ENCODE measurements at regions not wholly inside any gene's neighbourhood (a gene's known extent, or its start where the extent isn't known, plus 50 kb on each side); places are given as distances from the start of the nearest gene placed in this dataset.

- Histone ChIP-seq H2BK20ac (ENCODE audit: low read depth, low read length) (no peak overlapping the region), H2BK15ac (ENCODE audit: low read depth, low read length) (no peak overlapping the region), H3K9me3 (ENCODE audit: control insufficient read depth, insufficient read depth, low read length) (no peaks in the 10 kb centered on the region), H2BK5ac (ENCODE audit: low read depth, low read length, poor library complexity, severe bottlenecking) (no peak overlapping the region), H3K79me1 (ENCODE audit: low read depth in 1 of 2, low read length in 2 of 2) (no peaks in the 10 kb centered on the region; a peak in 1 of 4 replicates), H3K56ac (ENCODE audit: extremely low read depth, insufficient read depth, low read length) (no peak overlapping the region), H3K9me1 (ENCODE audit: insufficient read depth, low read length) (no peaks in the 10 kb centered on the region), H3K4ac (ENCODE audit: low read depth, low read length) (no peak overlapping the region), H3K27ac (ENCODE audit: insufficient read depth, low read length) (no peak overlapping the region), H4K91ac (ENCODE audit: insufficient read depth, low read depth, low read length) (no peak overlapping the region), H2BK120ac (ENCODE audit: low read depth, low read length) (no peak overlapping the region), H3K27me3 (ENCODE audit: control insufficient read depth, insufficient read depth, low read length) (peaks cover 6% of the 10 kb centered on the region; the same call in 1 of the 2 replicates), H2AK9ac (replicated peaks; ENCODE audit: low read depth, low read length, poor library complexity) (no peak overlapping the region), H4K20me1 (ENCODE audit: insufficient read depth, low read length) (no peaks in the 10 kb centered on the region), H3K4me3 (ENCODE audit: insufficient read depth, low read depth, low read length) (no peak overlapping the region), H4K5ac (ENCODE audit: low read depth, low read length) (no peak overlapping the region), H3K36me3 (ENCODE audit: control insufficient read depth, insufficient read depth, low read length) (no peaks in the 10 kb centered on the region), H3K18ac (ENCODE audit: low read depth, low read length) (no peak overlapping the region), H3K4me2 (ENCODE audit: low read depth, low read length) (no peak overlapping the region), H2AK5ac (ENCODE audit: low read depth, low read length) (no peak overlapping the region), H3K14ac (replicated peaks; ENCODE audit: low read depth, low read length) (no peak overlapping the region), H2AFZ (replicated peaks; ENCODE audit: low read length, poor library complexity) (no peak overlapping the region), H3K9ac (ENCODE audit: low read depth, low read length) (no peak overlapping the region), H3K23ac (ENCODE audit: low read depth, low read length) (no peak overlapping the region), H4K8ac (ENCODE audit: low read depth in 2 of 2, low read length in 2 of 2) (no peak overlapping the region), H3K4me1 (ENCODE audit: control insufficient read depth, insufficient read depth, low read length) (no peaks in the 10 kb centered on the region)
- TF ChIP-seq RCOR1 (IDR thresholded peaks at IDR 0.05; ENCODE audit: insufficient replicate concordance, low read length) (no peak), MXI1 (IDR thresholded peaks at IDR 0.05; ENCODE audit: borderline replicate concordance, low read depth, low read length) (no peak), CEBPB (IDR thresholded peaks at IDR 0.05; ENCODE audit: low read depth, low read length) (no peak), USF2 (IDR thresholded peaks at IDR 0.05; ENCODE audit: low read depth, low read length) (no peak), BHLHE40 (IDR thresholded peaks at IDR 0.05; ENCODE audit: low read depth, low read length) (no peak), RFX5 (IDR thresholded peaks at IDR 0.05; ENCODE audit: low read depth, low read length) (no peak), MAZ (IDR thresholded peaks at IDR 0.05; ENCODE audit: borderline replicate concordance, low read depth, low read length) (no peak), NFE2L2 (IDR thresholded peaks at IDR 0.05; ENCODE audit: low read depth, low read length) (no peak), RAD21 (IDR thresholded peaks at IDR 0.05; ENCODE audit: low read length) (no peak), CHD1 (IDR thresholded peaks at IDR 0.05; ENCODE audit: low read depth, low read length) (no peak), FOS (IDR thresholded peaks at IDR 0.05; ENCODE audit: low read depth, low read length) (no peak), SMC3 (IDR thresholded peaks at IDR 0.05; ENCODE audit: low read depth, low read length) (no peak), MAFK (IDR thresholded peaks at IDR 0.05; ENCODE audit: low read depth, low read length) (no peak), POLR2A (IDR thresholded peaks at IDR 0.05; ENCODE audit: low read depth, low read length) (no peak)
- TF ChIP-seq, protein P1, sequence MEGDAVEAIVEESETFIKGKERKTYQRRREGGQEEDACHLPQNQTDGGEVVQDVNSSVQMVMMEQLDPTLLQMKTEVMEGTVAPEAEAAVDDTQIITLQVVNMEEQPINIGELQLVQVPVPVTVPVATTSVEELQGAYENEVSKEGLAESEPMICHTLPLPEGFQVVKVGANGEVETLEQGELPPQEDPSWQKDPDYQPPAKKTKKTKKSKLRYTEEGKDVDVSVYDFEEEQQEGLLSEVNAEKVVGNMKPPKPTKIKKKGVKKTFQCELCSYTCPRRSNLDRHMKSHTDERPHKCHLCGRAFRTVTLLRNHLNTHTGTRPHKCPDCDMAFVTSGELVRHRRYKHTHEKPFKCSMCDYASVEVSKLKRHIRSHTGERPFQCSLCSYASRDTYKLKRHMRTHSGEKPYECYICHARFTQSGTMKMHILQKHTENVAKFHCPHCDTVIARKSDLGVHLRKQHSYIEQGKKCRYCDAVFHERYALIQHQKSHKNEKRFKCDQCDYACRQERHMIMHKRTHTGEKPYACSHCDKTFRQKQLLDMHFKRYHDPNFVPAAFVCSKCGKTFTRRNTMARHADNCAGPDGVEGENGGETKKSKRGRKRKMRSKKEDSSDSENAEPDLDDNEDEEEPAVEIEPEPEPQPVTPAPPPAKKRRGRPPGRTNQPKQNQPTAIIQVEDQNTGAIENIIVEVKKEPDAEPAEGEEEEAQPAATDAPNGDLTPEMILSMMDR (conservative IDR thresholded peaks at IDR 0.05; ENCODE audit: low read depth, low read length): no peak
- TF ChIP-seq, protein P2, sequence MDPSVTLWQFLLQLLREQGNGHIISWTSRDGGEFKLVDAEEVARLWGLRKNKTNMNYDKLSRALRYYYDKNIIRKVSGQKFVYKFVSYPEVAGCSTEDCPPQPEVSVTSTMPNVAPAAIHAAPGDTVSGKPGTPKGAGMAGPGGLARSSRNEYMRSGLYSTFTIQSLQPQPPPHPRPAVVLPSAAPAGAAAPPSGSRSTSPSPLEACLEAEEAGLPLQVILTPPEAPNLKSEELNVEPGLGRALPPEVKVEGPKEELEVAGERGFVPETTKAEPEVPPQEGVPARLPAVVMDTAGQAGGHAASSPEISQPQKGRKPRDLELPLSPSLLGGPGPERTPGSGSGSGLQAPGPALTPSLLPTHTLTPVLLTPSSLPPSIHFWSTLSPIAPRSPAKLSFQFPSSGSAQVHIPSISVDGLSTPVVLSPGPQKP (IDR thresholded peaks at IDR 0.05; ENCODE audit: borderline replicate concordance, low read depth, low read length): no peak
- POLR2A ChIA-PET (ENCODE audit: unreplicated experiment): no interaction called here
- WGBS, 2 experiments (ENCODE audit: extremely low coverage in 2 of 2, insufficient read length in 1 of 2): no CpG with 5 or more reads among the region's 1 CpG
- intact Hi-C loops (cut with micrococcal nuclease): no loop called here
- ATAC-seq (ENCODE audit: low read depth) (no peak), DNase-seq (no peak)
- in situ Hi-C loops (cut with MboI; ENCODE audit: low sequenced_read_pairs): no loop called here
- CTCF ChIA-PET: interaction anchor here (1.2 kb wide), 1 partner anchor 9 kb away, joined by 7 read pairs; no protein-coding TSS in a partner anchor
- BruUV-seq (replicated peaks): no TSS peak
- dilution Hi-C loops (cut with HindIII; ENCODE audit: low sequenced_read_pairs, unreplicated experiment): no loop called here
These were observed 230.9 kb upstream of the UBASH3B start for GRCh38 chr11:122424636-122425035.
